ENCODE measurements at regions not wholly inside any gene's neighbourhood (a gene's known extent, or its start where the extent isn't known, plus 50 kb on each side); places are given as distances from the start of the nearest gene placed in this dataset.
"Not testable (repeated sequence)": the region's sequence is repeated elsewhere in the genome, so short reads cannot be mapped to it uniquely, and the experiment has no call there.

DNA sequence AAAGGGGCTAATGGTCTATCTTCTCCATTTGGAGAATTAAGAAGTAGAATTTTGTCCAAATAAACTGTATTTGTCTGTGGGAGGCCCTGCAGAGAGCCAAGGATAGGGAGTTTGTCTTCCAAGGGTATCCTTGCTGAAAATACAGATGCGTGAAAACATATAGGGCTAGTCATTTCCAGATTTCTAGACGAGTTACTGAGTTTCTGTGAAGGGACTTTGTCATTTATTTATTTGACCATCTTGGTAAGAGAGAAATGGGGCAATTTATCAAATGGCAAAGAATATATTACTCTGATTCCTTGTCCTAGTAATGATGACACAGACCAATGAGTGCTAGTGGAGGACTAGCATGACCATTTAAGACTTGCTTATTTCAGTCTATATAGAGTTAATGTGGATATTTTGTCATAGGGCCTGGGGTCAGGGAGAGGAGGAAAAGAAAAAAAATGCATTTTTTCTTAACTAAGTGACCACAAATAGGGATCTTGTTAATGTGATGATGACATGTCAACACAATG, 376.6 kb upstream of the ONECUT1 start:
- no peak for DNase-seq

DNA sequence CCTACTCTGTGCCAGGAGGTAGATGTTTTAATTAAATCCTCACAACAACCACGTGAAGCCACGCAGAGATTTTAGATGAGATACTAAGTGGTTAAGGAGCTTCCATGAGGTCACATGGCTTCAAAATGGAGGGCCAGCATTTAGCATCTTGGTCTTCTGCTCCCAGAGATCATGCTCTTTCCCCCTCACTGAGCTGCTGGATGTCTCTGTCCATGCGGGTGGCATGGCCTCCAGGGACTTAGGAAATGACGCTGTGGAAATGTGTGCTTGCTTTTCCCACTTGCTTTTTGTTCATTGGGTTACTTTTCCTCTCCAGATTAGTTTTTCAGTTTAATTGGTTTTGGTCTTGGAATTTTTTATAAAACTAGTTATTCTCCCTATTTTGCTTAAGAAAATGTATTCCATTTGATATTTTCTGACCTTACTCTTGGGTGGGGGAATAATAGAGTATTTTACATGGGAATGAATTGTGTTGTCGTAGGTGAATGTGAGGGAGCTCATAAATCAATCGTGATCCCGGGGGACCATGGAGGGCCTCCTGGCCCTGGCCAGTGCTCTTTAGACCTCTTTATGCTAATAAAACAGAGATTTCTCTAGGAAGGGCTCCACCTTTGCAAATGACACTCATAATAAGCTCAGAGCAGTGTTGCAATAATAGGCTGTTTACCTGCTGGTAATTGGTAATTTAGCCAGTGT, 376.0 kb upstream of the ONECUT1 start:
- intact Hi-C loops (cut with DNase I), result no loop called here

More for the DNA sequence above, 376.6 kb upstream of the ONECUT1 start:
- intact Hi-C loops (cut with DNase I), result no loop called here

DNA sequence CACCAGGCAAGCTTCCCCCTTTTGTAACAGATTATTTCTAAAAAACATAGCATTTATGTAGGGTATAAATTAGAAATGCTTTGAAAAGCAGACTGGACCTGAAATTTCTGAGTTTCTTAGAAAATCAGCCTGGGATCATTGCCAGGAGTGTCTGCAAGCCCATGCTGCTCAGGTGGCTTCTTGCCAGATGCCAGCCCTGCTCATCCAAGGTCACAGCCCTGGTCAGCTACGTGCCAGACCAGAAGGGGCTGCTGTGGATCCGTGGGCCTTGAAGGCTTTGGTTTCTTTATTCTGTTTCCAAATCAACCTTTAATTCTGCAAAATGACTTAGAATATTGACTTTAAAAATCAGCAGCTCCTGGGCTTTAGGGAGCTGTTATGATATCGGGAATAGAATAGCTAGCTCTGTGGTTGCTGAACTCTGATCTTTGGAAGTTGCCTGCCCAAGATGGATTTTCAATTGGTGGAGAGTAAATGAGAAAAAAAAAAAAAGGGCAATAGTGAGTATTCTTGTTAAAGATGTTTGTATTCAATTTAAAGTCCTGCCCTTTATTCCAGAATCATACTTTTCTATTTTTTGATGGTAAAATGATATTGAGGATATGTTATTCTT, 370.1 kb upstream of the ONECUT1 start:
- intact Hi-C loops (cut with DNase I), result no loop called here
- DNase-seq, result peak in 1 of 42 donors; percentile 1

More for the DNA sequence above, 376.0 kb upstream of the ONECUT1 start:
- no peak for DNase-seq

DNA sequence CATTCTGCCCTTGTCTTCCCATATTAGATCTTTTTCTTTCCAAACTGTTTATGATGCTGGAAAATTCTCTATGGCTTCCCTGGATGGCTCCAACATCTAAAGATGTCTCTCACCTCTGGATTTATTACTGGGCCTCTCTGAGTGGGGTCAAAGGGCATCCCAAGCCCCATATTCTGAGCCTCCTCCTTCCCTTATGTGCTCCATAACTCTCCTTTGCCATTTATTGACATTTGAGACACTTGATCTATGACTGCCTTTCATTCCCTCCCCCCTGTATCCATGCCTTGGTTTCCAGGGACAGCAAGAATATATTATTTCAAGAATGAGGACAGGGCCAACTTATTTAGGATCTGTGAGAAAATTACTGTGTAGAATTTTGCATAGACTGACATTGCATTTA, 369.3 kb upstream of the ONECUT1 start:
- intact Hi-C loops (cut with DNase I), result no loop called here

DNA sequence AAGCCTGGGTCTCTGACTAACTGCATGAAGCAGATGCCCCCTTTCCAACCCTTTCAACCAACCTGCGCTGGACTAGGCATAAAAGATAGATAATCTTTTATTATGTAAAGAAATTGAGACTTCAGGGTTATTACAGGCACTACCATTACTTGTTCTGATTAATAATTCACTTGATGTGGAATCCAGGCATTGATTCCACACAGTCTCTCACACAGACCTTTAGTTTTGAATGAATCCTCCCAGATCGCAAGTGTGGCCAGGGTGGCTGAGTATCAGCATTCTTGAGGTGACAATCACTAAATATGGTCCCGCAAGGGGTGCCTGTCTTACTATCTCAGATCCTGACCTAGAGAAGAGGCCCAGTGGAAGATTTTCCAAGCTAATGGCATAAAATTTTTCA, 368.9 kb upstream of the ONECUT1 start:
- no peak for DNase-seq
- intact Hi-C loops (cut with DNase I), result no loop called here

More for the DNA sequence above, 369.3 kb upstream of the ONECUT1 start:
- no peak for DNase-seq

DNA sequence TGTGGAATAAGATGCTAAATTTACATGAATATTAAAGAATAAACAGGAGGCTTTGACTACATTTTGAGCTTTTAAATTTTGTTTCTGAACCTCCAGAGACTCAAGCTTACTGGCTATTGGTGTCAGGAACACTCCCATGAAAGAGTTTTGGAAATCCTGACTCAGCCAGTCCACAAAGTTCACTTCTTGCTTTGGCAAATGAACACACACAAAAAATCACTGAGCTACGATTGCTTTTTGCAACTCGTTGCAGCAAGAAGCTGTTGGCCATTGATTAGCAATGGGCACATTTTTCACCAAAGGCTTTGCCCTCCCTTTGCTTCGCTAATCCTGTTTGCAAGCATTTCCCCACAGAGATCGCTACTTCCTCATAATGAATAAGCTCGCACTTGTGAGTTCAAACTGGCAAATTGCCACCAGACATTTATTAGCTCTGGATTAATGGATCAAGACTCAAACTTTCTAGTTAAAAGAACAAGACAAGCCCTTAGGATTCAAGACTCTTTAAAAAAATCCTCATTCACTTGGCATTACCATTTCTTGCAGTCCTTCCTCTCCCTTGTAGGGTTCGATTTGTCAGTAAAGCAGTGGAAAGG, 343.2 kb upstream of the ONECUT1 start:
- intact Hi-C loops (cut with DNase I), result no loop called here
- no peak for DNase-seq

DNA sequence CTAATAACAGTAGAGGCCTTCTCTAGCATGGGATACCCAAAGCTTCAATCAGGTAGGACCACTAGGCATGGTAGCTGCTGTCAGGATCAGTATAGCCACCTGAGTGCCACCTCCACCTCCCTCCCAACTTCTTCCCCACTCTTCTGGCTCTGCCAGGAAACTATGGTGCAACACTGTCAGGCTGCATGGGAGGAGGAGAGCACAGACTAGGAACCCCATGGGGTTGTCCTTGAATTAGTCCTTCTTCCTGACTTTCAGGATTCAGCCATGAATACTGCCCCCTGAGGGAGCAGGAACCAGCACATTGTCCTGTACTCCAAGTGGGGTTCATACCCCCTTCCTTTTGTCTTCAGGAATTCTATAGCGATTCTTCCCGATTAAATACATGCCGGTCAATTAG, 340.8 kb upstream of the ONECUT1 start:
- intact Hi-C loops (cut with DNase I), result no loop called here

DNA sequence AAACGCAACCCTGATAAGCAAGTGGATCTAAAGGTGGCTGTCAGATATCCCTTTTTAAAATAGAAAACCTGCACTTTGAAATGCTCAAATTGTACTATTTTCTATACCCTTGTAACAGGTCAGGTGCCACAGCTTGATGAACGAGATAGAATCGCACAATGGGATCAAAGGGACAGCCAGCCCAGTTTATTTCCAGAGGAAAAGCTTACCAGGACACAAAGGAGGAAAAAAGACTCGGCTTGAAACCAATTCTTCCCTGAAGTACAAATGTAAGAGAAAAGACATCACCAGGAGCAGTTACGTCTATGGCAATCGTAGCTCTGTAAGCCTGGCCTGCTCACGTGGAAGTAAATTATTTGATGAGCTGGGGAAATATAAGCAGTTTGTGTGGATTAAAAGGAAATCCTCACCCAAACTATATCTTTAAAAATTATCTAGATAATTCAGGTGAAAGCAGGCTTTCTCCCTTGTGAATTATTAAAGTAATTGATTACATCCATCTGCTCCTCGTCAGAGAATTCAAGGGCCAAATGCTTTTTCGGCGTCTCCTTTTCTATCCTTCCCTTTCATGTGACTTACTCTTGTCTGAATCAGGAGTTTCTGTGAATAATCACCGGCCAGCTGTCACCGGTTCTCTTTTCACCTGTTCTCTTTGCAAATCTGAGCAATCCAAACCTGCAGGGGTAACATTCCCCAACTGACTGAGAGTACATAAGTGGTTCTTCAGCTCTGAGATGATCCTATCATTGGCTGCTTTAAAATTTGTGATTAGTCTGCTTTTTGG, 339.2 kb upstream of the ONECUT1 start:
- no peak for DNase-seq
- intact Hi-C loops (cut with DNase I), result no loop called here

More for the DNA sequence above, 340.8 kb upstream of the ONECUT1 start:
- no peak for DNase-seq

DNA sequence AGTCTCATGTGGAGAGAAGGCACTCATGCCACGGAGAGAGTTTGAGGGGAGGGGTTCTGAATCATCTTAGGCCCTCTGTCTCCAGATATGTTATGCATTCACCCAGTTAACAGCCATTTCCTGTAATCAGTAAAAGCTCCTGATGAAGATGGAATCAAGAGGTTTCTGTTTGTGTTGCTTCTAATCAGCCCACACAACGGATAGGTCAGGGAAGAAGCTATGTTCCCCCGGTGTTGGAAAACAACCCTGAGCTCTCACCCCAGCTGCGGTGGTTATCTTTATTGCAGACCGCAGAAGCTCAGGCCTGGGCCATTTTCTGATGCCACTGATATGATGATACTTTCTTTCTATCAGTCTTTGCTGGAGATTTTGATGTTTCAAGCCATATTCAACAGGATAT, 338.5 kb upstream of the ONECUT1 start:
- DNase-seq, result no peak
- intact Hi-C loops (cut with DNase I), result no loop called here

DNA sequence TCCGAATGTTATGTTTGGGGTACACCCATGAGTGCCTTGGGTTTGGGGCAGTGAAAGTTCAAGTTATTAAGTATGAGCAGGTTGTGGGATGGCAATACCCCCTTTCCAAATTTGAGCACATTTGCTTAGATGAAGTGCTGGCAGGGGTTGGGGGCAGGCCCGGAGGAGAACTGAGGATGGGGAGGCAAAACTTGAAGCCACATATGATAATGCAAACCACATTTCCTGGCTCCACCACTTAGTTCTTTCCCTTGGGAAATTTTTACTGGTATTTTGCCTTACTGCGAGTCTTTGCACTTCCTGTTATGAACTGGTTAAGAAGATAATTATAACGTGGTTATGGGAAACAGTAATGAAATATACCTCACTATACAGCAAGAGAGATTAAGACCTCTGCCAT, 336.0 kb upstream of the ONECUT1 start:
- no peak for DNase-seq
- intact Hi-C loops (cut with DNase I), result no loop called here

DNA sequence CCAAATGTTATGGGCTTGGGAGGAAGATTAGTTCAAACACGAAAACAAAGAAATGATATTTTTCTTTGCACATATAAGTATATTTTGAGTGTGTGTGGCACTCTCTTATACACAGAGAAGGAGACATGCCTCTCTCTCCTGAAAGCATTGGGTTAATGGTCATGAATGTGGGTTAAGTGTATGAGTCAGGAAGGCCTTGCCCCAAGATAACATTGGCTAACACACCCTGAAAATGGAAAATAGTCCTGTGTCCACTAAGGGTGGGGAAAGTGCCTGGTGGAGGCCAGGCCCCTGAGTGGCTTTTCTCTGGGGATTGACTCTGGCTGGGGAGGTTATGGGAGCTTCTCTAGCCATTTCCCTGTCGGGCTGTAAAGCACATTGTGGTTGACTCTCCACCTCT, 332.7 kb upstream of the ONECUT1 start:
- DNase-seq, result no peak
- intact Hi-C loops (cut with DNase I), result no loop called here

DNA sequence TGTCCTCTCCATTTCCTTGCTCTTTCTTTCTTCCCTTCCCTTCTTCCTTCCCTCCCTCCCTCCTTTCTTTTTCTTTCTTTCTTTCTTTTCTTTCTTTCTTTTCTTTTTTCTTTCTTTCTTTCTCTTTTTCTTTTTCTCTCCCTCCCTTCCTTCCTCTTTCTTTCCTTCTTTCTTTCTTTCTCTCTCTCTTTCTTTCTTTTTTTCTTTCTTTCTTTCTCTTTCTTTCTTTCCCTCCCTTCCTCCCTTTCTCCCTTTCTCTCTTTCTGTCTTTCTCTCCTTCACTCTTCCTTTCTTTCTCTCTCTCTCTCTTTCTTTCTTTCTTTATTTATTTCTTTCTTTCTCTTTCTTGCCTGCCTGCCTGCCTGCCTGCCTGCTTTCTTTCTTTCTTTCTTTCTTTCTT, 326.8 kb upstream of the ONECUT1 start:
- intact Hi-C loops (cut with DNase I); DNase-seq: not testable (repeated sequence)

DNA sequence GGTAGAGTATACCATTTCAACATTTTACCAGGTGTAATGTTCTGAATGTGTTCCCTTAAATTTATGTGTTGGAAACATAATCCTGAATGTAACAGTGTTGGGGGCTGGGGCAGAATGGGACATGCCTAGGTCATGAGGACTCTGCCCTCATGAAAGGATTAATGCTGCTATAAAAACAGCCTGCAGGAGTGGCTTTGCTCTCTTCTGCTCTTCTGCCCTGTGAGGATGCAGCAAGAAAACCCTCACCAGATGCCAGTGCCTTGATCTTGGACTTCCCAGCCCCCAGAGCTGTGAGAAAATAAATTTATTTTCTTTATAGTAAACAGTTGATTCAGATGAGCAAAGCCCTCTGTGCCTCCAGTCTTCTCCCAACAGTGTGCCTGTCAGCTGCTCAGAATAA, 326.0 kb upstream of the ONECUT1 start:
- intact Hi-C loops (cut with DNase I), result no loop called here
- no peak for DNase-seq

DNA sequence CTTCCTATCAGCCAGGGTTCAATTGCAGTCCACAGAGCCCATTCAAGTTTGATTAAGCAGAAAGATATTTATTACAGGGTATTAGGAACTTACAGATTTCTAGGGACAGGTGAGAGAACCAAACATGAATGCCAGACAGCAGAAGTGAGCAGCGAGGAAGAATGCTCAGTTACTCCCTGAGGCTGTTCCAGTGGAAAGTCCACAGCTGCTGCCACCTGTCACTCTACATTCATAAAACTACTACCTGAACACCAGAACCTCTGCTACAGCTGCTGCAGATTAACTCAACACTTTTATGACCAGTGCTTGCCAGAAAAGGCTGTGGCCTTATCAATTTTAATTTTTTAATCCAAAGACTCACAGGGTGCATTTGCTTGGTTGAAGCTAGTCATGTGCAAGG, 325.4 kb upstream of the ONECUT1 start:
- DNase-seq, result no peak
- intact Hi-C loops (cut with DNase I), result no loop called here

DNA sequence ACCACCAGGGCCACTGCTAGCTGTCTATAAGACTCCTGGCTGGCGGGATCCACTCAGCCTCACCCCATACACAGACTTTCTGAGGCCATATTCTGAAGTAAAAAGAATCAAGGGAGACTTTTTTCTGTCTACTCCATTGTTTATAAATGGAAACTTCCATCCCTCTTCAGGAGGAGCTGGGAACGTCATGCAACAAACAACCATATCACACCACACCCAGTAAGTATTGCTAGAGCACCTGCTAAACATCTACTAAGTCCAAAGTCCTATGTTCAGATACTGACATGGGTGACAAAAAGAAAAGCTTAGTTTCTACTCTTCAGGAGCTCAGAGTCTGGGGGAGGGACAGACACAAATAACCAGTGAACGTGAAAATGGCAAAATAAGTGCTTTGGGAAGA, 324.8 kb upstream of the ONECUT1 start:
- no peak for DNase-seq
- intact Hi-C loops (cut with DNase I), result no loop called here

DNA sequence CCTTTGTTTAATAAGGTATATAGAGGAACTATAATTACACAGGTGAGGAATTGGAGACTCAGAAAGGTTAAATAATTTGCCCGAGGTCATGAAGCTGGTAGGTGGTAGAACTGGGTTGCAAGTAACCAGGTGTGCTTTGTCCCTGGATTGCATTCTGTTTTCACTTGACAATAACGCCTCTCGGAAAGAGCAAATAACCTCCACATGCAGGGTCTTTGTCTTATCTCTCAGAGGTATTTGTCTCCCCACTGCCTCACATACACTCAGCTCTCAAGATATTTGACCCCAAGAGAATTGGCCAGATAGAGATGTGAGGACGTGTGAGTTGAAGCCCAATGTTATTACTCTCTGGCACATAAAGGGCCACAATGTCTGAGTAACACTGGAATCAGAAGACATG, 320.9 kb upstream of the ONECUT1 start:
- DNase-seq, result no peak
- intact Hi-C loops (cut with DNase I), result no loop called here

DNA sequence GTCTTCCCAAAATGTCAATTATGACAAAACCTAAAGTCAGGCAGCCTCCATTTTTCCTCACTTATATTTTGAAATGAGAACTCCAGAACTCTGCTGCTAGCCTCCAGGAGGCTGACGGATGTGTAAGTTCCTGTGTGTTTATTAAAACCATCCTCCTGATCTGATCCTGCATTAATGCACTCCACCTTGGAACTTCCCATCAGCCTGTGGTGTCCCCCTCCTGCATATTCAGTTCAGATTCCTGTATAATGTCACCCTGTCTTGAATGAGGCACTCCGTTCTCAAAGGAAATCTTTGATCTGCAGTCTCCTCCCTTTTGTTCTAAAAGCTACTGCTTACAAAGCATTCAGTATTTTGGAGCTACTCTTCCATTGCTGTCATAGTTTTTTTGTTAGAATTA, 318.2 kb upstream of the ONECUT1 start:
- intact Hi-C loops (cut with DNase I), result no loop called here
- DNase-seq, result no peak

DNA sequence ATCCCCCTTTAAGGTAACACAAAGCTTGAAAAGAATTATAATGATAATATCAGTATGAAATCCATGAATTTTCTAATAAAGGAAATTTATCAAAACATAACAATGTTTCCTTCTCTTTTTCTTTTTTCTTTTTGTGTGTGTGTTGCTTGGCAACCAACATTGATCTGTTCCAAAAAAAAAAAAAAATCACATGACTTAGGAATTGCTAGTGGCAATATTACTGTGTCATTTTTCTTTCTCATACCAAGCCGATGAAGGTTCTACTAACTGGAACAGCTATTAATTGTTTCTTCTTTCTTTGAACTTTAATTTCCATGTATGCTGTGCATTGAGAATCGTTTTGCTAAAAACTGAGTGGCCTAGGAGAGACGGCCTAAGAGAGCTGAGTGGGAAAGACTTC, 317.7 kb upstream of the ONECUT1 start:
- intact Hi-C loops (cut with DNase I), result no loop called here
- no peak for DNase-seq

DNA sequence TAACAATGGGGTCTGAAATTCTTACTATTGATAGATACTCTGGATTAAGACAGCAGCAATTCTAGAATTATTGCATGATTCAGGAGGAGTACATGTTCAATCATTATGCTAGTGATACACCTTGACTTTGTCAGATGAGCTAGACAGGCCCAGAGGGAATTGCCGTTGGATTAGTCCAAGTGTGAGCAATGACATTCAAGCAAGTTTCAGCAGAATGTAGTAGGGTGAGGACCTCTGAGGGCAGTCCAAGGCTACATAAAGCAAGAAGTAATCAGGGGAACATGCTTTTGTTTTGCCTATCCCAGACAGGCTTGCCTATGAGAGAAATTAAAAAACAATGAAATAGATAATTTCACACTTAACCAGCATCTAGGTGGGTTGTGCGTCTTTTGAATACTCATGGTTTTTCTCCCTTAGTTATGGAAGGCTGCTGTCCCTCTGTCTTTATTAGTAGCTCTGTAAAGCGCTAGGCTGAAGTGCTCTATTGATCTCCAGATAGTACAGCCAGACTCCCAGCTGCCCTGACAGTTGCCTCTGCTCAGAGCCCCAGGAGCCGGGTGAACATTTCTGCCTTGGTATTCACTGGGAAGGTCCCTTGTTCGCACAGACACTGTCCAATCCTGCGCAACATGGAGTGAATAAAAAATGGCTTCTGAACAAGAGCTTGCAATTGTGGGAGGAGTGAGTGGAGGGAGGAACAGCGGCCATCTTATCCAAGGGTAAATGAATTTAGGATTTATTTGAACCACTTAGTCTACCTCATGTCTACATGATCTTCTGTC, 316.6 kb upstream of the ONECUT1 start:
- intact Hi-C loops (cut with DNase I), result no loop called here

More for the DNA sequence above, 316.6 kb upstream of the ONECUT1 start:
- no peak for DNase-seq
